GM19023 (cell line): ENCODE measurements at regions not wholly inside any gene's neighbourhood (a gene's known extent, or its start where the extent isn't known, plus 50 kb on each side); places are given as distances from the start of the nearest gene placed in this dataset.
A peak's percentile ranks its signal among the peaks of the same experiment; 100 is the strongest.

Experiments used
- ATAC-seq: cut with Tn5 transposase; IDR thresholded peaks from one replicate; pipeline ENCODE4 v1.9.1; 2021; ENCODE audit warnings: mild to moderate bottlenecking, moderate library complexity; ENCODE audit not compliant: unreplicated experiment

GRCh38 chr3:177426878-177427495, 229.7 kb upstream of the TBL1XR1 start:
- ATAC-seq = peak; percentile 99

- no peak for ATAC-seq
Observed at GRCh38 chr3:177427540-177427939, 230.3 kb upstream of the TBL1XR1 start.

- ATAC-seq = no peak
Observed at GRCh38 chr3:177429079-177429478, 231.8 kb upstream of the TBL1XR1 start.

- no peak for ATAC-seq
Observed at GRCh38 chr3:177429771-177430170, 232.5 kb upstream of the TBL1XR1 start.

- no peak for ATAC-seq
Observed at GRCh38 chr3:177430653-177431052, 233.4 kb upstream of the TBL1XR1 start.

GRCh38 chr3:177431525-177432176, 234.4 kb upstream of the TBL1XR1 start:
- ATAC-seq = no peak

- ATAC-seq = no peak
Observed at GRCh38 chr3:177435301-177435700, 238.0 kb upstream of the TBL1XR1 start.

GRCh38 chr3:177437513-177438337, 240.4 kb upstream of the TBL1XR1 start:
- no peak for ATAC-seq

- no peak for ATAC-seq
Observed at GRCh38 chr3:177438596-177439220, 241.4 kb upstream of the TBL1XR1 start.

GRCh38 chr3:177439694-177440269, 242.5 kb upstream of the TBL1XR1 start:
- ATAC-seq = no peak

GRCh38 chr3:177440456-177441104, 243.3 kb upstream of the TBL1XR1 start:
- ATAC-seq = no peak

GRCh38 chr3:177441276-177441812, 244.1 kb upstream of the TBL1XR1 start:
- ATAC-seq = no peak

GRCh38 chr3:177441813-177442646, 244.7 kb upstream of the TBL1XR1 start:
- peak; percentile 98 for ATAC-seq

GRCh38 chr3:177443469-177443868, 246.2 kb upstream of the TBL1XR1 start:
- no peak for ATAC-seq

GRCh38 chr3:177444696-177445095, 247.4 kb upstream of the TBL1XR1 start:
- ATAC-seq = no peak

- no peak for ATAC-seq
Observed at GRCh38 chr3:177445549-177445948, 248.3 kb upstream of the TBL1XR1 start.

- ATAC-seq = no peak
Observed at GRCh38 chr3:177446165-177446601, 248.9 kb upstream of the TBL1XR1 start.

- ATAC-seq = no peak
Observed at GRCh38 chr3:177447938-177448337, 250.7 kb upstream of the TBL1XR1 start.

GRCh38 chr3:177448987-177449359, 251.7 kb upstream of the TBL1XR1 start:
- ATAC-seq = peak; percentile 22
